H1 (cell line): ENCODE measurements at regions not wholly inside any gene's neighbourhood (a gene's known extent, or its start where the extent isn't known, plus 50 kb on each side); places are given as distances from the start of the nearest gene placed in this dataset.

Experiments used
- CREB1 ChIP-seq: IDR thresholded peaks from 2 replicates; pipeline ENCODE4 v1.6.1; 2012; ENCODE audit warnings: inconsistent platforms
- CTCF ChIP-seq, 3 experiments: IDR thresholded peaks; 1 replicate in 2 of 3; 2 replicates in 1 of 3; pipeline versions ENCODE4 v1.5.1 to v1.6.1; 2011; ENCODE audit warnings: low read length in 3 of 3, mild to moderate bottlenecking in 3 of 3, inconsistent platforms in 2 of 3, low read depth in 1 of 3, moderate library complexity in 1 of 3; ENCODE audit not compliant: insufficient read depth in 1 of 3; ENCODE audit errors: control extremely low read depth in 1 of 3
- EP300 ChIP-seq, 2 experiments: IDR thresholded peaks; 1 replicate in 1 of 2; 2 replicates in 1 of 2; pipeline ENCODE4 v1.6.1; 2011 to 2012; ENCODE audit warnings: low read depth in 2 of 2, low read length in 2 of 2, mild to moderate bottlenecking in 2 of 2, borderline replicate concordance in 1 of 2, inconsistent platforms in 1 of 2, moderate library complexity in 1 of 2
- EZH2 ChIP-seq: fragments of 200-600 bp; sonication (generic); IDR thresholded peaks from 2 replicates; pipeline ENCODE4 v1.7.1; 2012; ENCODE audit warnings: low read depth, mild to moderate bottlenecking, moderate library complexity, low read length, inconsistent platforms; ENCODE audit not compliant: severe bottlenecking
- FOSL1 ChIP-seq: IDR thresholded peaks from 2 replicates; pipeline ENCODE4 v1.6.1; 2011; ENCODE audit warnings: mild to moderate bottlenecking, low read depth, low read length, moderate library complexity; ENCODE audit not compliant: insufficient read depth
- GABPA ChIP-seq: IDR thresholded peaks from 2 replicates; pipeline ENCODE4 v1.6.1; 2011; ENCODE audit warnings: mild to moderate bottlenecking, low read length, moderate library complexity, borderline replicate concordance; ENCODE audit not compliant: insufficient read depth
- GTF2F1 ChIP-seq: IDR thresholded peaks from 2 replicates; pipeline ENCODE4 v1.6.1; 2012; ENCODE audit warnings: low read depth, low read length, improper control_type of control experiment, borderline replicate concordance
- MAFK ChIP-seq: IDR thresholded peaks from 2 replicates; pipeline ENCODE4 v1.6.1; 2012; ENCODE audit warnings: low read depth, mild to moderate bottlenecking, improper control_type of control experiment, low read length
- MAX ChIP-seq: IDR thresholded peaks from 2 replicates; pipeline ENCODE4 v1.6.1; 2012; ENCODE audit warnings: inconsistent platforms
- PHF8 ChIP-seq: fragments of 200-600 bp; sonication (generic); conservative IDR thresholded peaks from 2 replicates; pipeline ENCODE4 v1.7.1; 2012; ENCODE audit warnings: low read depth, mild to moderate bottlenecking, inconsistent platforms, low read length, moderate library complexity
- RFX5 ChIP-seq: IDR thresholded peaks from 2 replicates; pipeline ENCODE4 v1.6.1; 2011; ENCODE audit warnings: low read depth, low read length, improper control_type of control experiment, borderline replicate concordance
- RXRA ChIP-seq: IDR thresholded peaks from 2 replicates; pipeline ENCODE4 v1.6.1; 2011; ENCODE audit warnings: low read depth, mild to moderate bottlenecking, low read length, moderate library complexity; ENCODE audit not compliant: insufficient read depth
- SAP30 ChIP-seq: fragments of 300-600 bp; sonication (generic); IDR thresholded peaks from 2 replicates; pipeline ENCODE4 v1.7.1; 2012; ENCODE audit warnings: low read length, moderate library complexity, mild to moderate bottlenecking, inconsistent platforms; ENCODE audit not compliant: insufficient read depth, insufficient replicate concordance
- ZNF274 ChIP-seq: IDR thresholded peaks from 2 replicates; pipeline ENCODE4 v1.7.0; 2012; ENCODE audit warnings: low read length, borderline replicate concordance; ENCODE audit errors: extremely low read depth

GRCh38 chr10:29069941-29070340 lies 218.9 kb upstream of the LYZL1 start:
- TF ChIP-seq MAFK (no peak), GABPA (no peak), ZNF274 (no peak), CTCF (IDR thresholded peaks at IDR 0.05; ENCODE audit: control extremely low read depth in 1 of 3, insufficient read depth in 1 of 3, low read depth in 1 of 3, low read length in 3 of 3) (no peak), RFX5 (no peak), SAP30 (no peak), MAX (no peak), CREB1 (no peak), FOSL1 (no peak), RXRA (no peak), GTF2F1 (no peak), EZH2 (no peak), PHF8 (no peak), EP300 (IDR thresholded peaks at IDR 0.05; ENCODE audit: borderline replicate concordance in 1 of 2, low read depth in 2 of 2, low read length in 2 of 2) (no peak)
